Endothelial cell of umbilical vein (primary cell): ENCODE measurements at regions not wholly inside any gene's neighbourhood (a gene's known extent, or its start where the extent isn't known, plus 50 kb on each side); places are given as distances from the start of the nearest gene placed in this dataset.

Experiments used
- CTCF ChIP-seq, 2 donors: IDR thresholded peaks; 1 replicate in 1 of 2; 2 replicates in 1 of 2; pipeline ENCODE4 v1.5.1; 2011; ENCODE audit warnings: low read length in 2 of 2, mild to moderate bottlenecking in 2 of 2, moderate library complexity in 2 of 2, control low read depth in 1 of 2, inconsistent platforms in 1 of 2, low read depth in 1 of 2; ENCODE audit not compliant: insufficient read depth in 1 of 2; ENCODE audit errors: extremely low read depth in 1 of 2
- EZH2 ChIP-seq: IDR thresholded peaks from 2 replicates; pipeline ENCODE4 v1.6.1; 2012; ENCODE audit warnings: borderline replicate concordance, low read depth, mild to moderate bottlenecking, moderate library complexity, low read length, inconsistent platforms; ENCODE audit not compliant: severe bottlenecking
- FOS ChIP-seq: IDR thresholded peaks from 2 replicates; pipeline ENCODE4 v1.6.1; 2011; ENCODE audit warnings: mild to moderate bottlenecking, low read length, moderate library complexity, borderline replicate concordance; ENCODE audit not compliant: insufficient read depth
- JUN ChIP-seq: IDR thresholded peaks from 2 replicates; pipeline ENCODE4 v1.6.1; 2011; ENCODE audit warnings: borderline replicate concordance, low read depth; ENCODE audit not compliant: insufficient read length, insufficient read depth
- MYC ChIP-seq: IDR thresholded peaks from one replicate; pipeline ENCODE4 v1.6.1; 2011; ENCODE audit warnings: mild to moderate bottlenecking, low read depth, low read length
- POLR2A ChIP-seq: IDR thresholded peaks from 2 replicates; pipeline ENCODE4 v1.6.1; 2012; ENCODE audit warnings: low read depth, mild to moderate bottlenecking, control low read depth, low read length
- POLR2AphosphoS5 ChIP-seq: IDR thresholded peaks from 2 replicates; pipeline ENCODE4 v1.6.1; 2012; ENCODE audit warnings: low read depth, mild to moderate bottlenecking, control low read depth, low read length, moderate library complexity; ENCODE audit not compliant: insufficient read depth
- TF ChIP-seq, protein P1 (sequence below): IDR thresholded peaks from 2 replicates; pipeline ENCODE4 v1.6.1; 2011; ENCODE audit not compliant: insufficient read depth, insufficient read length

DNA sequence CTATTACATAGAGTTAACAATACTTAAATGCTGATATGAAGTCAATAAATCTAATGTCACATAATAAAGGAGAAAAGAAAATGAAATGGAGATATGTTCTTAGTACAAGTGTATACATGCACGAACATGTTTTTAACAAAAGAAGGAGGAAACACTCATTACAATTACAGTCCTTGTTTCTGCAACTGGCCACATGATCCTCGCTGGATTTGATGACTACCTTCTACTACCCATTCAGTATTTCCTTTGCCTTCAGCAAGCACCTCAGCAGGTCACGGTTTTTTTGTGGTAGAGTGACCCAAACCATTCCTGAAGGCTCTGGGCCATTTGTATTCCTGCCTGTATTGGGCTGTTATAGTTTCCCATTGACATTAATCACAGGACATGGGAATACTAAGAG lies 172.8 kb upstream of the CXADR start:
- TF ChIP-seq EZH2 (no peak), CTCF (IDR thresholded peaks at IDR 0.05; ENCODE audit: extremely low read depth in 1 of 2, insufficient read depth in 1 of 2, low read depth in 1 of 2, low read length in 2 of 2) (no peak), JUN (no peak), MYC (no peak), POLR2A (no peak), POLR2AphosphoS5 (no peak), FOS (no peak)
- TF ChIP-seq, protein P1, sequence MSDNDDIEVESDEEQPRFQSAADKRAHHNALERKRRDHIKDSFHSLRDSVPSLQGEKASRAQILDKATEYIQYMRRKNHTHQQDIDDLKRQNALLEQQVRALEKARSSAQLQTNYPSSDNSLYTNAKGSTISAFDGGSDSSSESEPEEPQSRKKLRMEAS, result no peak
